H9 (cell line): ENCODE measurements at regions not wholly inside any gene's neighbourhood (a gene's known extent, or its start where the extent isn't known, plus 50 kb on each side); places are given as distances from the start of the nearest gene placed in this dataset.

ENCODE experiments used
- DNase-seq: peaks from one replicate; pipeline ENCODE4 v3.0.0-alpha.2; 2017
- H2AFZ ChIP-seq: one replicate; pipeline ENCODE4 v1.6.1; 2013; ENCODE audit warnings: mild to moderate bottlenecking, low read length, control low read depth, moderate library complexity
- H2AK5ac ChIP-seq: 2 replicates; pipeline ENCODE4 v1.6.1; 2013; ENCODE audit warnings: low read length, control low read depth, mixed read lengths; ENCODE audit not compliant: insufficient read length
- H2BK120ac ChIP-seq: one replicate; pipeline ENCODE4 v1.6.1; 2013; ENCODE audit warnings: low read depth, mild to moderate bottlenecking, low read length, control low read depth, inconsistent platforms; ENCODE audit not compliant: poor library complexity, severe bottlenecking
- H2BK12ac ChIP-seq: 2 replicates; pipeline ENCODE4 v1.6.1; 2013; ENCODE audit warnings: low read length, control low read depth, mixed read lengths, low read depth; ENCODE audit not compliant: insufficient read length
- H2BK15ac ChIP-seq: 2 replicates; pipeline ENCODE4 v1.6.1; 2013; ENCODE audit warnings: low read depth, low read length, control low read depth
- H2BK20ac ChIP-seq: one replicate; pipeline ENCODE4 v1.6.1; 2013; ENCODE audit warnings: low read depth, mild to moderate bottlenecking, low read length, control low read depth, inconsistent platforms; ENCODE audit not compliant: poor library complexity, severe bottlenecking
- H2BK5ac ChIP-seq: 2 replicates; pipeline ENCODE4 v1.6.1; 2013; ENCODE audit warnings: low read length, control low read depth, mixed read lengths; ENCODE audit not compliant: insufficient read length
- H3K14ac ChIP-seq: 2 replicates; pipeline ENCODE4 v1.6.1; 2013; ENCODE audit warnings: low read length, control low read depth; ENCODE audit not compliant: insufficient read depth
- H3K18ac ChIP-seq: 2 replicates; pipeline ENCODE4 v1.6.1; 2013; ENCODE audit warnings: low read depth, mild to moderate bottlenecking, mixed read lengths, low read length, control low read depth; ENCODE audit not compliant: insufficient read length
- H3K23ac ChIP-seq: 2 replicates; pipeline ENCODE4 v1.6.1; 2013; ENCODE audit warnings: low read length, control low read depth, mixed read lengths, low read depth; ENCODE audit not compliant: insufficient read length
- H3K23me2 ChIP-seq: 2 replicates; pipeline ENCODE4 v1.6.1; 2013; ENCODE audit warnings: low read depth, mild to moderate bottlenecking, mixed read lengths, low read length, control low read depth; ENCODE audit not compliant: insufficient read length, poor library complexity, severe bottlenecking
- H3K27ac ChIP-seq: 2 replicates; pipeline ENCODE4 v1.5.1; 2013; ENCODE audit warnings: low read length, control low read depth, mixed read lengths, low read depth; ENCODE audit not compliant: insufficient read length
- H3K27me3 ChIP-seq: 2 replicates; pipeline ENCODE4 v1.6.1; 2013; ENCODE audit warnings: low read length, control low read depth, inconsistent platforms; ENCODE audit not compliant: insufficient read depth
- H3K4ac ChIP-seq: 2 replicates; pipeline ENCODE4 v1.6.1; 2013; ENCODE audit warnings: low read depth, mild to moderate bottlenecking, control low read depth, inconsistent platforms, low read length, moderate library complexity
- H3K4me1 ChIP-seq: 2 replicates; pipeline ENCODE4 v1.6.1; 2013; ENCODE audit warnings: low read length, control low read depth, inconsistent platforms; ENCODE audit not compliant: insufficient read depth
- H3K4me2 ChIP-seq: 2 replicates; pipeline ENCODE4 v1.6.1; 2013; ENCODE audit warnings: low read length, control low read depth, mixed read lengths; ENCODE audit not compliant: insufficient read length, insufficient read depth
- H3K56ac ChIP-seq: 2 replicates; pipeline ENCODE4 v1.6.1; 2013; ENCODE audit warnings: low read depth, mild to moderate bottlenecking, mixed read lengths, low read length, control low read depth; ENCODE audit not compliant: insufficient read length
- H3K79me1 ChIP-seq: 2 replicates; pipeline ENCODE4 v1.6.1; 2013; ENCODE audit warnings: low read depth, mild to moderate bottlenecking, moderate library complexity, low read length, control low read depth, inconsistent platforms; ENCODE audit not compliant: insufficient read depth, poor library complexity, severe bottlenecking
- H3K79me2 ChIP-seq: 2 replicates; pipeline ENCODE4 v1.6.1; 2013; ENCODE audit warnings: low read length, control low read depth, inconsistent platforms; ENCODE audit not compliant: insufficient read depth
- H3K9ac ChIP-seq: 2 replicates; pipeline ENCODE4 v1.6.1; 2013; ENCODE audit warnings: low read length, control low read depth, mixed read lengths; ENCODE audit not compliant: insufficient read length; ENCODE audit errors: extremely low read depth
- H3K9me3 ChIP-seq: one replicate; pipeline ENCODE4 v1.6.1; 2013; ENCODE audit warnings: low read depth, low read length, inconsistent platforms; ENCODE audit not compliant: control insufficient read depth
- H3T11ph ChIP-seq: one replicate; pipeline ENCODE4 v1.6.1; 2013; ENCODE audit warnings: mild to moderate bottlenecking, low read length, control low read depth, inconsistent platforms
- H4K20me1 ChIP-seq: one replicate; pipeline ENCODE4 v1.6.1; 2013; ENCODE audit not compliant: control insufficient read depth, insufficient read length, insufficient read depth
- H4K5ac ChIP-seq: 2 replicates; pipeline ENCODE4 v1.6.1; 2013; ENCODE audit warnings: low read depth, mild to moderate bottlenecking, mixed read lengths, low read length, control low read depth; ENCODE audit not compliant: insufficient read length
- H4K8ac ChIP-seq: replicated peaks from 2 replicates; pipeline ENCODE4 v1.6.1; 2013; ENCODE audit warnings: low read length, control low read depth, mixed read lengths, low read depth; ENCODE audit not compliant: insufficient read length
- H4K91ac ChIP-seq: 2 replicates; pipeline ENCODE4 v1.6.1; 2013; ENCODE audit warnings: low read depth, mild to moderate bottlenecking, moderate library complexity, mixed read lengths, low read length, control low read depth; ENCODE audit not compliant: insufficient read length
- H3K27ac Mint-ChIP-seq, 3 experiments: 2 replicates in 2 of 3; 3 replicates in 1 of 3; pipeline ENCODE4 v1.8.0; 2020 to 2021; ENCODE audit warnings: mixed read lengths in 3 of 3, mild to moderate bottlenecking in 1 of 3, moderate library complexity in 1 of 3
- H3K27me3 Mint-ChIP-seq: 2 replicates; pipeline ENCODE4 v1.8.0; 2021; ENCODE audit warnings: low read depth, mild to moderate bottlenecking, moderate library complexity, mixed read lengths
- H3K36me3 Mint-ChIP-seq, 3 experiments: 2 replicates in 2 of 3; 3 replicates in 1 of 3; pipeline ENCODE4 v1.8.0; 2020 to 2021; ENCODE audit warnings: low read depth in 3 of 3, mixed read lengths in 3 of 3; ENCODE audit not compliant: insufficient read depth in 1 of 3
- H3K4me1 Mint-ChIP-seq, 2 experiments: 2 replicates each; pipeline ENCODE4 v1.8.0; 2020; ENCODE audit warnings: mixed read lengths in 2 of 2
- H3K4me3 Mint-ChIP-seq, 2 experiments: 2 replicates in 1 of 2; 3 replicates in 1 of 2; pipeline ENCODE4 v1.8.0; 2020 to 2021; ENCODE audit warnings: mild to moderate bottlenecking in 2 of 2, mixed read lengths in 2 of 2, moderate library complexity in 1 of 2
- H3K9me3 Mint-ChIP-seq, 2 experiments: 2 replicates in 1 of 2; 3 replicates in 1 of 2; pipeline ENCODE4 v1.8.0; 2020; ENCODE audit warnings: mild to moderate bottlenecking in 2 of 2, mixed read lengths in 2 of 2, moderate library complexity in 1 of 2
- CTCF ChIP-seq: fragments of 200-600 bp; sonication (generic); conservative IDR thresholded peaks from 3 replicates; pipeline ENCODE4 v1.8.0; 2021; ENCODE audit warnings: antibody characterized with exemption, mild to moderate bottlenecking
- WGBS: extraction: QIAGEN DNeasy Blood & Tissue Kit; methylation state at CpG from one replicate; pipeline ENCODE4 v1.1.7; 2013; ENCODE audit warnings: missing lambda C conversion rate, low lambda C conversion rate, mixed read lengths; ENCODE audit not compliant: insufficient read length; ENCODE audit errors: extremely low coverage; 5-methylcytosine and 5-hydroxymethylcytosine counted together

- no peak overlapping the region for H2BK15ac ChIP-seq
- H3K27me3 ChIP-seq: no peaks in the 10 kb centered on the region
- H3K36me3 Mint-ChIP-seq: no peaks in the 10 kb centered on the region
- no peaks in the 10 kb centered on the region; the same call in 1 of the 2 replicates for H3K27me3 Mint-ChIP-seq
- H3K23ac ChIP-seq: no peak overlapping the region
- no peaks in the 10 kb centered on the region for H3K79me1 ChIP-seq
- no peaks in the 10 kb centered on the region for H3K4me1 ChIP-seq
- H3K4me2 ChIP-seq: no peak overlapping the region
- no peaks in the 10 kb centered on the region for H3K79me2 ChIP-seq
- H2BK12ac ChIP-seq: no peak overlapping the region
- no peak overlapping the region for H4K5ac ChIP-seq
- no peak overlapping the region for H3T11ph ChIP-seq
- H3K4ac ChIP-seq: no peak overlapping the region
- H3K4me1 Mint-ChIP-seq: 0 out of 4 replicates have a peak, but pooled peaks cover 0 to 3% of the 10 kb centered on the region in 2 experiments
- H4K20me1 ChIP-seq: no peaks in the 10 kb centered on the region
- no peaks in the 10 kb centered on the region for H3K23me2 ChIP-seq
- no peak overlapping the region for H3K27ac ChIP-seq
- H3K14ac ChIP-seq: no peak overlapping the region
- no peak overlapping the region for H3K18ac ChIP-seq
- H3K9me3 Mint-ChIP-seq: no peaks in the 10 kb centered on the region
- H3K9ac ChIP-seq: no peak overlapping the region
- no peak for TF ChIP-seq CTCF
- H3K9me3 ChIP-seq: no peaks in the 10 kb centered on the region
- H2AFZ ChIP-seq: no peak overlapping the region
- H4K91ac ChIP-seq: no peak overlapping the region
- no peak overlapping the region for H3K56ac ChIP-seq
- H3K27ac Mint-ChIP-seq: no peak overlapping the region
- no CpG with 5 or more reads among the region's 1 CpG for WGBS
- no peak overlapping the region for H3K4me3 Mint-ChIP-seq
- H2BK120ac ChIP-seq: no peak overlapping the region
- H2AK5ac ChIP-seq: no peak overlapping the region
- no peak overlapping the region for H2BK20ac ChIP-seq
- H4K8ac ChIP-seq: no peak overlapping the region
- H2BK5ac ChIP-seq: no peak overlapping the region
- DNase-seq: no peak
Observed at GRCh38 chr1:209038735-209039134, 544.8 kb upstream of the CAMK1G start.
